H9 (cell line): ENCODE measurements at regions not wholly inside any gene's neighbourhood (a gene's known extent, or its start where the extent isn't known, plus 50 kb on each side); places are given as distances from the start of the nearest gene placed in this dataset.

ENCODE experiments used
- DNase-seq: peaks from one replicate; pipeline ENCODE4 v3.0.0-alpha.2; 2017
- H2AFZ ChIP-seq: one replicate; pipeline ENCODE4 v1.6.1; 2013; ENCODE audit warnings: mild to moderate bottlenecking, low read length, control low read depth, moderate library complexity
- H2AK5ac ChIP-seq: 2 replicates; pipeline ENCODE4 v1.6.1; 2013; ENCODE audit warnings: low read length, control low read depth, mixed read lengths; ENCODE audit not compliant: insufficient read length
- H2BK120ac ChIP-seq: one replicate; pipeline ENCODE4 v1.6.1; 2013; ENCODE audit warnings: low read depth, mild to moderate bottlenecking, low read length, control low read depth, inconsistent platforms; ENCODE audit not compliant: poor library complexity, severe bottlenecking
- H2BK12ac ChIP-seq: 2 replicates; pipeline ENCODE4 v1.6.1; 2013; ENCODE audit warnings: low read length, control low read depth, mixed read lengths, low read depth; ENCODE audit not compliant: insufficient read length
- H2BK15ac ChIP-seq: 2 replicates; pipeline ENCODE4 v1.6.1; 2013; ENCODE audit warnings: low read depth, low read length, control low read depth
- H2BK20ac ChIP-seq: one replicate; pipeline ENCODE4 v1.6.1; 2013; ENCODE audit warnings: low read depth, mild to moderate bottlenecking, low read length, control low read depth, inconsistent platforms; ENCODE audit not compliant: poor library complexity, severe bottlenecking
- H2BK5ac ChIP-seq: 2 replicates; pipeline ENCODE4 v1.6.1; 2013; ENCODE audit warnings: low read length, control low read depth, mixed read lengths; ENCODE audit not compliant: insufficient read length
- H3K14ac ChIP-seq: 2 replicates; pipeline ENCODE4 v1.6.1; 2013; ENCODE audit warnings: low read length, control low read depth; ENCODE audit not compliant: insufficient read depth
- H3K18ac ChIP-seq: 2 replicates; pipeline ENCODE4 v1.6.1; 2013; ENCODE audit warnings: low read depth, mild to moderate bottlenecking, mixed read lengths, low read length, control low read depth; ENCODE audit not compliant: insufficient read length
- H3K23ac ChIP-seq: 2 replicates; pipeline ENCODE4 v1.6.1; 2013; ENCODE audit warnings: low read length, control low read depth, mixed read lengths, low read depth; ENCODE audit not compliant: insufficient read length
- H3K23me2 ChIP-seq: 2 replicates; pipeline ENCODE4 v1.6.1; 2013; ENCODE audit warnings: low read depth, mild to moderate bottlenecking, mixed read lengths, low read length, control low read depth; ENCODE audit not compliant: insufficient read length, poor library complexity, severe bottlenecking
- H3K27ac ChIP-seq: 2 replicates; pipeline ENCODE4 v1.5.1; 2013; ENCODE audit warnings: low read length, control low read depth, mixed read lengths, low read depth; ENCODE audit not compliant: insufficient read length
- H3K27me3 ChIP-seq: 2 replicates; pipeline ENCODE4 v1.6.1; 2013; ENCODE audit warnings: low read length, control low read depth, inconsistent platforms; ENCODE audit not compliant: insufficient read depth
- H3K4ac ChIP-seq: 2 replicates; pipeline ENCODE4 v1.6.1; 2013; ENCODE audit warnings: low read depth, mild to moderate bottlenecking, control low read depth, inconsistent platforms, low read length, moderate library complexity
- H3K4me1 ChIP-seq: 2 replicates; pipeline ENCODE4 v1.6.1; 2013; ENCODE audit warnings: low read length, control low read depth, inconsistent platforms; ENCODE audit not compliant: insufficient read depth
- H3K4me2 ChIP-seq: 2 replicates; pipeline ENCODE4 v1.6.1; 2013; ENCODE audit warnings: low read length, control low read depth, mixed read lengths; ENCODE audit not compliant: insufficient read length, insufficient read depth
- H3K56ac ChIP-seq: 2 replicates; pipeline ENCODE4 v1.6.1; 2013; ENCODE audit warnings: low read depth, mild to moderate bottlenecking, mixed read lengths, low read length, control low read depth; ENCODE audit not compliant: insufficient read length
- H3K79me1 ChIP-seq: 2 replicates; pipeline ENCODE4 v1.6.1; 2013; ENCODE audit warnings: low read depth, mild to moderate bottlenecking, moderate library complexity, low read length, control low read depth, inconsistent platforms; ENCODE audit not compliant: insufficient read depth, poor library complexity, severe bottlenecking
- H3K79me2 ChIP-seq: 2 replicates; pipeline ENCODE4 v1.6.1; 2013; ENCODE audit warnings: low read length, control low read depth, inconsistent platforms; ENCODE audit not compliant: insufficient read depth
- H3K9ac ChIP-seq: 2 replicates; pipeline ENCODE4 v1.6.1; 2013; ENCODE audit warnings: low read length, control low read depth, mixed read lengths; ENCODE audit not compliant: insufficient read length; ENCODE audit errors: extremely low read depth
- H3K9me3 ChIP-seq: one replicate; pipeline ENCODE4 v1.6.1; 2013; ENCODE audit warnings: low read depth, low read length, inconsistent platforms; ENCODE audit not compliant: control insufficient read depth
- H3T11ph ChIP-seq: one replicate; pipeline ENCODE4 v1.6.1; 2013; ENCODE audit warnings: mild to moderate bottlenecking, low read length, control low read depth, inconsistent platforms
- H4K20me1 ChIP-seq: one replicate; pipeline ENCODE4 v1.6.1; 2013; ENCODE audit not compliant: control insufficient read depth, insufficient read length, insufficient read depth
- H4K5ac ChIP-seq: 2 replicates; pipeline ENCODE4 v1.6.1; 2013; ENCODE audit warnings: low read depth, mild to moderate bottlenecking, mixed read lengths, low read length, control low read depth; ENCODE audit not compliant: insufficient read length
- H4K8ac ChIP-seq: replicated peaks from 2 replicates; pipeline ENCODE4 v1.6.1; 2013; ENCODE audit warnings: low read length, control low read depth, mixed read lengths, low read depth; ENCODE audit not compliant: insufficient read length
- H4K91ac ChIP-seq: 2 replicates; pipeline ENCODE4 v1.6.1; 2013; ENCODE audit warnings: low read depth, mild to moderate bottlenecking, moderate library complexity, mixed read lengths, low read length, control low read depth; ENCODE audit not compliant: insufficient read length
- H3K27ac Mint-ChIP-seq, 3 experiments: 2 replicates in 2 of 3; 3 replicates in 1 of 3; pipeline ENCODE4 v1.8.0; 2020 to 2021; ENCODE audit warnings: mixed read lengths in 3 of 3, mild to moderate bottlenecking in 1 of 3, moderate library complexity in 1 of 3
- H3K27me3 Mint-ChIP-seq: 2 replicates; pipeline ENCODE4 v1.8.0; 2021; ENCODE audit warnings: low read depth, mild to moderate bottlenecking, moderate library complexity, mixed read lengths
- H3K36me3 Mint-ChIP-seq, 3 experiments: 2 replicates in 2 of 3; 3 replicates in 1 of 3; pipeline ENCODE4 v1.8.0; 2020 to 2021; ENCODE audit warnings: low read depth in 3 of 3, mixed read lengths in 3 of 3; ENCODE audit not compliant: insufficient read depth in 1 of 3
- H3K4me1 Mint-ChIP-seq, 2 experiments: 2 replicates each; pipeline ENCODE4 v1.8.0; 2020; ENCODE audit warnings: mixed read lengths in 2 of 2
- H3K4me3 Mint-ChIP-seq, 2 experiments: 2 replicates in 1 of 2; 3 replicates in 1 of 2; pipeline ENCODE4 v1.8.0; 2020 to 2021; ENCODE audit warnings: mild to moderate bottlenecking in 2 of 2, mixed read lengths in 2 of 2, moderate library complexity in 1 of 2
- H3K9me3 Mint-ChIP-seq, 2 experiments: 2 replicates in 1 of 2; 3 replicates in 1 of 2; pipeline ENCODE4 v1.8.0; 2020; ENCODE audit warnings: mild to moderate bottlenecking in 2 of 2, mixed read lengths in 2 of 2, moderate library complexity in 1 of 2
- WGBS: extraction: QIAGEN DNeasy Blood & Tissue Kit; methylation state at CpG from one replicate; pipeline ENCODE4 v1.1.7; 2013; ENCODE audit warnings: missing lambda C conversion rate, low lambda C conversion rate, mixed read lengths; ENCODE audit not compliant: insufficient read length; ENCODE audit errors: extremely low coverage; 5-methylcytosine and 5-hydroxymethylcytosine counted together
- TF ChIP-seq, protein P1 (sequence below): fragments of 200-600 bp; sonication (generic); conservative IDR thresholded peaks from 3 replicates; pipeline ENCODE4 v1.8.0; 2021; ENCODE audit warnings: antibody characterized with exemption, mild to moderate bottlenecking

DNA sequence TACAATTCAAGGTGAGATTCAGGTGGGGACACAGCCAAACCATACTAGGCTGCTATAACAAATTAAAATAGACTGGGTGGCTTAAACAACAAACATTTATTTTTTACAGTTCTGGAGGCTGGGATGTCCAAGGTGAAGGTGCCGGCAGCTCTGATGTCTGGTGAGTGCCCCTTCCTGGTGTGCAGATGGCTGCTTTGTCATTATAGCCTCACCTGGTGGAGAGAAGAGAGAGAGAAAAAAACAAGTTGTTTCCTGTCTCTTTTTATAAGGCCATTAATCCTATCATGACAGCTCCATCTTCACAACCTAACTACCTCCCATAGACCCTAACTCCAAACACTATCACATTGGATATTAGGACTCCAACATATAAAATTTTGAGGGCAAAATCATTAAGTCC, 279.7 kb downstream of the ZIC1 start:
- no peak overlapping the region for H4K8ac ChIP-seq
- no CpG with 5 or more reads among the region's 1 CpG for WGBS
- no peak overlapping the region for H2AK5ac ChIP-seq

More for the DNA sequence above, 279.7 kb downstream of the ZIC1 start:
- Mint-ChIP-seq H3K27ac (no peak overlapping the region; a peak in 1 of 7 replicates), H3K4me3 (no peak overlapping the region), H3K36me3 (no peaks in the 10 kb centered on the region), H3K27me3 (no peaks in the 10 kb centered on the region), H3K4me1 (peaks cover 0 to 3% of the 10 kb centered on the region in 2 experiments; a peak in 2 of 4 replicates), H3K9me3 (peaks cover 0 to 2% of the 10 kb centered on the region in 2 experiments; a peak in 3 of 5 replicates)
- H3K27ac ChIP-seq = no peak overlapping the region
- H3K23ac ChIP-seq = no peak overlapping the region
- H2BK12ac ChIP-seq = no peak overlapping the region
- H3K9ac ChIP-seq = no peak overlapping the region
- H3T11ph ChIP-seq = no peak overlapping the region
- no peaks in the 10 kb centered on the region for H3K4me1 ChIP-seq
- no peak overlapping the region for H3K4me2 ChIP-seq
- no peaks in the 10 kb centered on the region for H3K9me3 ChIP-seq
- H4K20me1 ChIP-seq = no peaks in the 10 kb centered on the region
- no peaks in the 10 kb centered on the region for H3K23me2 ChIP-seq
- no peak overlapping the region for H3K14ac ChIP-seq
- no peak overlapping the region for H2BK120ac ChIP-seq
- no peak overlapping the region for H4K5ac ChIP-seq
- no peak overlapping the region for H3K4ac ChIP-seq
- H3K27me3 ChIP-seq = no peaks in the 10 kb centered on the region
- DNase-seq = no peak
- no peaks in the 10 kb centered on the region for H3K79me1 ChIP-seq
- no peak overlapping the region for H3K56ac ChIP-seq
- no peak overlapping the region for H2BK5ac ChIP-seq
- no peak overlapping the region for H3K18ac ChIP-seq
- TF ChIP-seq, protein P1, sequence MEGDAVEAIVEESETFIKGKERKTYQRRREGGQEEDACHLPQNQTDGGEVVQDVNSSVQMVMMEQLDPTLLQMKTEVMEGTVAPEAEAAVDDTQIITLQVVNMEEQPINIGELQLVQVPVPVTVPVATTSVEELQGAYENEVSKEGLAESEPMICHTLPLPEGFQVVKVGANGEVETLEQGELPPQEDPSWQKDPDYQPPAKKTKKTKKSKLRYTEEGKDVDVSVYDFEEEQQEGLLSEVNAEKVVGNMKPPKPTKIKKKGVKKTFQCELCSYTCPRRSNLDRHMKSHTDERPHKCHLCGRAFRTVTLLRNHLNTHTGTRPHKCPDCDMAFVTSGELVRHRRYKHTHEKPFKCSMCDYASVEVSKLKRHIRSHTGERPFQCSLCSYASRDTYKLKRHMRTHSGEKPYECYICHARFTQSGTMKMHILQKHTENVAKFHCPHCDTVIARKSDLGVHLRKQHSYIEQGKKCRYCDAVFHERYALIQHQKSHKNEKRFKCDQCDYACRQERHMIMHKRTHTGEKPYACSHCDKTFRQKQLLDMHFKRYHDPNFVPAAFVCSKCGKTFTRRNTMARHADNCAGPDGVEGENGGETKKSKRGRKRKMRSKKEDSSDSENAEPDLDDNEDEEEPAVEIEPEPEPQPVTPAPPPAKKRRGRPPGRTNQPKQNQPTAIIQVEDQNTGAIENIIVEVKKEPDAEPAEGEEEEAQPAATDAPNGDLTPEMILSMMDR = peak; percentile 27; the same call in 1 of the 3 replicates
- H4K91ac ChIP-seq = no peak overlapping the region
- no peak overlapping the region for H2AFZ ChIP-seq
- no peaks in the 10 kb centered on the region for H3K79me2 ChIP-seq
- H2BK20ac ChIP-seq = no peak overlapping the region
- no peak overlapping the region for H2BK15ac ChIP-seq
